ENCODE measurements at regions not wholly inside any gene's neighbourhood (a gene's known extent, or its start where the extent isn't known, plus 50 kb on each side); places are given as distances from the start of the nearest gene placed in this dataset.

GRCh38 chr21:39118061-39118460 lies 65.2 kb downstream of the PSMG1 start:
- TF ChIP-seq CTCF (IDR thresholded peaks at IDR 0.05) (no peak), POLR2A (IDR thresholded peaks at IDR 0.05) (no peak)

All from lower leg skin (tissue), 3 donors.